Heart right ventricle (tissue), 16 donors: ENCODE measurements at regions not wholly inside any gene's neighbourhood (a gene's known extent, or its start where the extent isn't known, plus 50 kb on each side); places are given as distances from the start of the nearest gene placed in this dataset.

Source experiments
- ATAC-seq, 8 donors: fragments of 200-7000 bp; cut with Tn5 transposase; one replicate each; pipeline ENCODE4 v1.9.1; 2020; ENCODE audit warnings: mild to moderate bottlenecking in 8 of 8, moderate library complexity in 8 of 8, moderate number of reproducible peaks in 1 of 8
- DNase-seq, 2 donors: peaks; one replicate each; pipeline ENCODE4 v3.0.0-alpha.2; 2020
- H3K27ac ChIP-seq, 10 donors: fragments of 200-600 bp; sonication (generic) in 2 of 10; one replicate each; pipeline versions ENCODE4 v1.5.0 to v1.8.0; 2020 to 2022; ENCODE audit warnings: mild to moderate bottlenecking in 3 of 10
- H3K27me3 ChIP-seq, 7 donors: fragments of 200-600 bp; one replicate each; pipeline ENCODE4 v1.8.0; 2021 to 2022; ENCODE audit warnings: mild to moderate bottlenecking in 2 of 7
- H3K36me3 ChIP-seq, 9 donors: fragments of 200-600 bp; sonication (generic) in 1 of 9; one replicate each; pipeline versions ENCODE4 v1.5.0 to v1.8.0; 2020 to 2022; ENCODE audit warnings: mild to moderate bottlenecking in 2 of 9
- H3K4me1 ChIP-seq, 9 donors: fragments of 200-600 bp; sonication (generic) in 1 of 9; one replicate each; pipeline versions ENCODE4 v1.5.0 to v1.8.0; 2020 to 2022; ENCODE audit warnings: mild to moderate bottlenecking in 4 of 9
- H3K4me3 ChIP-seq, 10 donors: fragments of 200-600 bp; sonication (generic) in 2 of 10; one replicate each; pipeline versions ENCODE4 v1.5.0 to v1.8.0; 2020 to 2022; ENCODE audit warnings: mild to moderate bottlenecking in 7 of 10, moderate library complexity in 2 of 10
- H3K9me3 ChIP-seq, 11 donors: fragments of 200-600 bp in 10 of 11; sonication (generic) in 2 of 11; one replicate each; pipeline versions ENCODE4 v1.5.0 to v1.8.0; 2013 to 2022; ENCODE audit warnings: mild to moderate bottlenecking in 2 of 11, control low read depth in 1 of 11, moderate library complexity in 1 of 11
- WGBS, 2 donors: extraction: QIAGEN DNeasy Blood & Tissue Kit; methylation state at CpG; one replicate each; pipeline ENCODE4 v1.1.7; 2013; ENCODE audit warnings: inconsistent platforms in 1 of 2; 5-methylcytosine and 5-hydroxymethylcytosine counted together
- intact Hi-C, 10 donors: fragments of 100-400 bp; cut with DNase I; formaldehyde crosslinking; loops; one replicate each; pipeline versions ENCODE4 v1.11.1 to v1.14.2; 2022
- TF ChIP-seq, protein P1 (sequence below), 9 donors: fragments of 200-600 bp; sonication (generic) in 2 of 9; IDR thresholded peaks; one replicate each; pipeline versions ENCODE4 v1.5.0 to v1.8.0; 2021 to 2022; ENCODE audit warnings: antibody characterized with exemption in 9 of 9, mild to moderate bottlenecking in 5 of 9, moderate library complexity in 1 of 9
- donor health status: Arrhythmogenic right ventricular cardiomyopathy.
- donor health status: ischemic (EF 13 %, LVEDD 7.1; RV severe dilation, severe dysfunction).
- donor health status: healthy with polysubstance abuse.
- donor health status: DM: no; HTN: yes; CAD: no.
- donor health status: DM: no; HTN: no; CAD: no.
- donor health status: ischemic (EF 25% LVEDD 6.9; RV normal size, moderate dysfunction).
- donor health status: ischemic (EF 25% LVEDD 5.7; RV mildly dilated, moderate dysfunction).
- donor health status: healthy.
- donor health status: DM: yes; HTN: yes; CAD: no.
- donor health status: Ischemic cardiomyopathy.
- donor health status: ischemic (EF 35%, LVEDD 5.7; RV mildly dilated, moderate dysfunction).
- donor health status: nonischemic (EF 11% LVEDD 7.7; RV severe dilation, severe dysfunction).
- donor health status: DM: yes; HTN: yes; CAD: no.
- donor health status: PGD.
- donor health status: ischemic (EF 29% LVEDD 5.4; RV normal size, mild dysfunction).
- donor health status: nonischemic (EF 23%, LVEDD 6.1; RV moderate dilation, normal function).

DNA sequence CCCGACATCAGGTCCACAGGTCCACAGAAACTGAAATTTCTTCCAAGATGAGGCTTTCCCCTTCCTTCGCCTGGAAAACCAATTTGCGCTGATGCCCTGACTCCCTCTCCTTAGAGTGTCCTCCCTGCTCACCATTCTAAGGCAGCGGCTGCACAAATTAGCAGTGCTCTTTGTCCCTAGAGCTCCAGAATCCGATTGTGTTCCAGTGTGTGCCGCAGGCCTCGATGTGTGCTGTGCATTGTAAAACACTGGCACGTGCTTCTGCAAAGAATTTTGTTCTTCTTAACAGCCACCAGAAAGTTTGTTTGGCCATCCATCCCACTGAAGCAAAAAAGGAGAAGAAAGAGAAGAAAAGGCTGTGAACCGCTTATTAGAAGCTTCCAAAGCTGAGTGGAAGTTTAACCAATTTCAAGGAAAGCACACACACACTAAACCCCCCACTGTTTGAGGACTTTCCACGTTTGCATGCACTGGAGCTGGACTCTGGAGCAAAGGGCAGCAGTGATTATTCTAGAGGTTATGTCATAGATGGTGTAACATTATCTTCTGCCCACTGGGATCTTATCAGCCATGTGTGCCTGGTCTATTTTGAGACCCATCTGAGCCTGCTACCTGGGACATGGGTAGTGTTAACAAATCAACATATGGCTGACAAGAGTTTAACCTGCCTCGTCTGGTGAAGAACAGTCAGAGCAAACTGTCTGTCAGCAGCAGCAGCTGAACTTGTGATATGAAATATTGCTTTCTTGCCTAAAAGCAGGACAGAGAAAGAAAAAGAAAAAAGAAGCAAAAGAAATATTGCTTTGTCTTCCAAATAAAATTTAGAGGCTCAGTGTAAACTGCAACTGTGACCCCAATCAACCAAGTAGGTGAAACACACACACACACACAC lies 64.9 kb upstream of the RREB1 start:
- H3K4me3 ChIP-seq = no peak overlapping the region
- intact Hi-C loops = no loop called here
- ATAC-seq = peak; percentile 16 to 87 (median 78)
- peak overlapping the region in 8 of 10 donors; percentile 14 to 73 (median 60) for H3K27ac ChIP-seq
- H3K36me3 ChIP-seq = no peaks in the 10 kb centered on the region
- no peaks in the 10 kb centered on the region for H3K9me3 ChIP-seq
- no peak for DNase-seq
- 45 to 51% methylated on average over 11 of the region's 11 CpGs for WGBS, 2 donors
- no peaks in the 10 kb centered on the region for H3K27me3 ChIP-seq
- TF ChIP-seq, protein P1, sequence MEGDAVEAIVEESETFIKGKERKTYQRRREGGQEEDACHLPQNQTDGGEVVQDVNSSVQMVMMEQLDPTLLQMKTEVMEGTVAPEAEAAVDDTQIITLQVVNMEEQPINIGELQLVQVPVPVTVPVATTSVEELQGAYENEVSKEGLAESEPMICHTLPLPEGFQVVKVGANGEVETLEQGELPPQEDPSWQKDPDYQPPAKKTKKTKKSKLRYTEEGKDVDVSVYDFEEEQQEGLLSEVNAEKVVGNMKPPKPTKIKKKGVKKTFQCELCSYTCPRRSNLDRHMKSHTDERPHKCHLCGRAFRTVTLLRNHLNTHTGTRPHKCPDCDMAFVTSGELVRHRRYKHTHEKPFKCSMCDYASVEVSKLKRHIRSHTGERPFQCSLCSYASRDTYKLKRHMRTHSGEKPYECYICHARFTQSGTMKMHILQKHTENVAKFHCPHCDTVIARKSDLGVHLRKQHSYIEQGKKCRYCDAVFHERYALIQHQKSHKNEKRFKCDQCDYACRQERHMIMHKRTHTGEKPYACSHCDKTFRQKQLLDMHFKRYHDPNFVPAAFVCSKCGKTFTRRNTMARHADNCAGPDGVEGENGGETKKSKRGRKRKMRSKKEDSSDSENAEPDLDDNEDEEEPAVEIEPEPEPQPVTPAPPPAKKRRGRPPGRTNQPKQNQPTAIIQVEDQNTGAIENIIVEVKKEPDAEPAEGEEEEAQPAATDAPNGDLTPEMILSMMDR (IDR thresholded peaks at IDR 0.05) = no peak
- H3K4me1 ChIP-seq = peaks cover 0 to 22% (median 12%) of the 10 kb centered on the region in 9 donors

DNA sequence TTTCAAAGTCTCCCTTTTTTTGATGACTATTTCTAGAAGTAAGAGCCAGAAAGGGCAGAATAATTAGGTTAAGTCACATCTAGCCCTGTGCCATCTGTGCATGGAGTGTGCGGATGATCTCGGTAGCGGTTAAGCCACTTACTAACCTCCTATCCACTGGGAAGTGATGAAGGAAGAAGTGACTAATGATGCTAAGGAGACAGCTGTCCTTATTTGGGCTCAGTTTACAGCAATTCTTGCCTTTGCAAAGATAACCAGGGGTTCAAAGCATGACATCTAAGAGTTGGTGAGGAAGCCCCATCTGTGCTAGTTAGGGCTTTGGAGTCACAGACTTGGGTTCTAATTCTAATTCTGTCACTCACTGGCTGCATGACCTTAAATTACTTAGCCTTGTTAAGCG lies 62.4 kb upstream of the RREB1 start:
- H3K4me3 ChIP-seq = no peak overlapping the region
- intact Hi-C loops = no loop called here
- no peaks in the 10 kb centered on the region for H3K27me3 ChIP-seq
- TF ChIP-seq, protein P1 (IDR thresholded peaks at IDR 0.05) = no peak
- H3K9me3 ChIP-seq = no peaks in the 10 kb centered on the region
- peaks cover 0 to 41% (median 12%) of the 10 kb centered on the region in 9 donors for H3K4me1 ChIP-seq
- no peak overlapping the region for H3K27ac ChIP-seq
- WGBS, 2 donors = 88 to 92% methylated on average over 4 of the region's 4 CpGs
- DNase-seq = no peak
- no peak for ATAC-seq
- H3K36me3 ChIP-seq = no peaks in the 10 kb centered on the region

DNA sequence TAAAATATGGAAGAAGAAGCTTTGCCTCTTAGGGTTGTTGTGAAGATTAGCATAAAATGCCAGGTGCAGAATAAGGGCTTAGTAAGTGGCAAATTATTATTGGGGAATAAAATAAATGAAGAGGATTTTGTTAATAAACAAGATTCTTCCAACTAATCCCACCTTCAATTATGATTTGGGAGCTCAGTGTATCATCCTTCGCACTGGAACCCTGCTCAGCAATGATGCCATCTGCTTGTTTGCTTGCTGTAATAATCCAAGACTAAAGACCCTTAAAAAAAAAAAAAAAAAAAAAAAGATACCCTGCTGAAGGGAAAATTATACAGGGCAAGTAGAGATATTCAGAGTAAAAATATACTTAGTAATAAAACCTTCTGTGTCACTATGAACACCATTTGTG lies 62.0 kb upstream of the RREB1 start:
- Histone ChIP-seq H3K4me3 (no peak overlapping the region), H3K36me3 (no peaks in the 10 kb centered on the region), H3K9me3 (no peaks in the 10 kb centered on the region), H3K27me3 (no peaks in the 10 kb centered on the region), H3K4me1 (peaks cover 0 to 45% (median 12%) of the 10 kb centered on the region in 9 donors), H3K27ac (no peak overlapping the region)
- no peak for ATAC-seq
- intact Hi-C loops = no loop called here
- TF ChIP-seq, protein P1 (IDR thresholded peaks at IDR 0.05) = no peak
- 96 to 100% methylated on average over 1 of the region's 1 CpG for WGBS, 2 donors
- no peak for DNase-seq

GRCh38 chr6:7047128-7047527 lies 60.6 kb upstream of the RREB1 start:
- intact Hi-C loops = no loop called here

More at GRCh38 chr6:7047128-7047527, 60.6 kb upstream of the RREB1 start:
- Histone ChIP-seq H3K36me3 (no peaks in the 10 kb centered on the region), H3K4me3 (no peak overlapping the region), H3K27ac (no peak overlapping the region), H3K27me3 (peaks cover 0 to 6% (median 0%) of the 10 kb centered on the region in 7 donors), H3K4me1 (peaks cover 0 to 48% (median 24%) of the 10 kb centered on the region in 9 donors), H3K9me3 (no peaks in the 10 kb centered on the region)
- TF ChIP-seq, protein P1 (IDR thresholded peaks at IDR 0.05) = no peak
- ATAC-seq = no peak
- no peak for DNase-seq
- WGBS, 2 donors = 61 to 63% methylated on average over 1 of the region's 1 CpG
